Astrocyte (in vitro differentiated cells and primary cell): ENCODE measurements at regions not wholly inside any gene's neighbourhood (a gene's known extent, or its start where the extent isn't known, plus 50 kb on each side); places are given as distances from the start of the nearest gene placed in this dataset.

Source experiments
- CTCF ChIP-seq: IDR thresholded peaks from 2 replicates; pipeline ENCODE4 v1.5.1; 2011; ENCODE audit warnings: low read depth, mild to moderate bottlenecking, inconsistent platforms, low read length, moderate library complexity; ENCODE audit not compliant: insufficient read depth
- EZH2 ChIP-seq: IDR thresholded peaks from 2 replicates; pipeline ENCODE4 v1.6.1; 2012; ENCODE audit warnings: mild to moderate bottlenecking, low read length, inconsistent platforms; ENCODE audit not compliant: insufficient read depth

GRCh38 chr21:16059981-16060380, 330.2 kb downstream of the USP25 start:
- TF ChIP-seq CTCF (no peak), EZH2 (no peak)
